ELR (cell line): ENCODE measurements at regions not wholly inside any gene's neighbourhood (a gene's known extent, or its start where the extent isn't known, plus 50 kb on each side); places are given as distances from the start of the nearest gene placed in this dataset.

Experiments used
- DNase-seq: peaks from one replicate; pipeline ENCODE4 v3.0.0-alpha.2; 2015; ENCODE audit warnings: low read depth

DNA sequence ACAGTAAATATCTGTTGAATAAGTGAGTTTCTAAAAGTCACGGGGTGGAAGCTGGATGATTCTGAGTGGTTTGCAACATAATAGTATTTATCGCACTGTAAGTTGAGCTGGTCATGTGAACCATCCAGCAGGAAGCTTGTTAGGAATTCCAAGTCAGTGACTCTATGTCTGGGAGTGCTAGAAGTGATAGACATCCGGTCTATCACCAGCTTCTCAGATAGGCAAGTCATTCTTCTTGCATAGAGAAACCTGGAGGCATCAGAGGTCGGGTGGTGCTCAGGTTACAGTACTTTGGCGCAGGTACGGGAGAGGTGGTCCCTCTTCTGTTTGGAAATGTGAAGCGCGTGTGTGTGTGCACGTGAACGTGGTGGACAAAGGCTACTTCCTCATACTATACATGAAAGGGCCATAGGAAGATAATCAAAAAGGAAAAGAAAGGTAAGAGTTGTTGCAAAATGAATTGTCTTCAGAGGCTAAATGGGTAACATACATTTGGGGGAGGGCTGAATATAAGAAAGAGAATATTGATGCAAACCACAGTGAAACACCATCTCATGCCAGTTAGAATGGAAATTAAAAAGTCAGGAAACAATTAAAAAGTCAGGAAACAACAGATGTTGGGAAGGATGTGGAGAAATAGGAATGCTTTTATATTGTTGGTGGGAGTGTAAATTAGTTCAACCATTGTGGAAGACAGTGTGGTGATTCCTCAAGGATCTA is 299.3 kb upstream of the ZFP64 start:
- DNase-seq, result peak; percentile 89

DNA sequence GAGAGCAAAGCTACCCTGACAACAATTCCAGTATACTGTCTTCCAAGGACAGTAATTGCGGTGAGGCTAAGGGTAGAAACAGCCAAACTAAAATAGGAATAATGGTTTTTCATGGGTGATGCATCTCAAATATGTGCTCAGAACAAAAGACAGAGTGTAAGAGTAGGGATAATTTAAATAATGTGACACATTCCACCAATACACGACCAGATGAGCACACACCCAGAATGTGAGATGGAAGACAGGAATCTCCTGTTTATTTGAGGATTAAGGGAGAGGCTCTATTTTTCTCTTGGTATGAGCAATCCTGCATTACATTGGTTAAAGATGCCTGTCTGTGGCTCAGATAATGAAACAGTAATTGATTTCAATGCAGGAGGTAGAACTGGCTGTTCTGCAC is 292.9 kb upstream of the ZFP64 start:
- DNase-seq, result peak; percentile 76

DNA sequence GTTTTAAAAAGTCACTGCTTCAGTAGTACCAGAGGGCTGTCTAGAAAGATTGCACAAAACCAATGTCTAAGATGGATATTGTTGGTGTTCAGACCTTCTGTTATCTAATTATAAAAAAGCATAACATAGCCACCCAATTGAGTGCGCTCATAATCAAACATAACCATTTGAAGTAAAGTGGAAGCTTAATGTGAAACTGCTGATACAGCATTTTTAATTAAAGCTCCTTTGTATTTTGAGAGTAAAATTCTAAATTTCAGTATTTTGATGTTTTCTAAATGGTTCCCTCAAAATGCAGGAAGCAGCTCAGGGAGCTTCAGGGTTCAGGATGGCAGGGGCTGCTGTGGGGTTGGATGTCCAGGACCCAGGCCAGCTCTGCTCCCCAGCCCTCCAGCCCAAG is 291.8 kb upstream of the ZFP64 start:
- DNase-seq, result no peak

DNA sequence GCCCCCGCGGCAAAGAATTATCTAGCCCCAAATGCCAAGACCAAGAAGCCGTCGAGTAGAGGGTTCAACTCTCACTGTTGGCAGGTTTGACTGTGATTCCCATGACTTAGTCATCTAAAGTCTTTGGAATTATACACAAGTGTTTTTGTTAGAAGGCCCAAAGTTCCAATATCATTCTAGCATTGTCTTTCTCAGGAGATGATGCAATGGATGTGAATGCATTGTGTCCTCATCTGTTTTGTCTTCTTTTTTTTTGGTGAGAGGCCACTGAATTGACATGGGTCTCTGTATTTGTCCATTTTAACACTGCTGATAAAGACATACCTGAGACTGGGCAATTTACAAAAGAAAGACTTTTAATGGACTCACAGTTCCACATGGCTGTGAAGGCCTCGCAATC is 290.5 kb upstream of the ZFP64 start:
- no peak for DNase-seq

DNA sequence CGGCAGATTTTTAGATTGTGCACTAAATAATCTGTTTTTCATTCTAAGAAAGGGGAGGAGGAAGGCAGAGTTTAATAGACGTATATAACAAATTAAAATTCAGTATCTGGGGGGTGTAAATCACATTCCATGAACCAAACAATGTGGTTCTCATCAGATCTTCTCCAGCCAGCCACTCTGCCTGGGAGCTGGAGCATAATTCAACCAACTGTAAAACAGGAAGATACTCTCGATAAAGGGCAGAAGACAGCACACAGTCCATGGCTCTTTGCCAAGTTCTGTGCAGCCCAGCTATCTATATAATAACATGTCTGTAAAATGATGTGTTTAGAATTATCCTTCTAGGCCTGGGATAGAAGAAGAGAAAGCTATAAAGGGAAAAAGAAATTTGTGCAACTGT is 289.9 kb upstream of the ZFP64 start:
- DNase-seq, result no peak

DNA sequence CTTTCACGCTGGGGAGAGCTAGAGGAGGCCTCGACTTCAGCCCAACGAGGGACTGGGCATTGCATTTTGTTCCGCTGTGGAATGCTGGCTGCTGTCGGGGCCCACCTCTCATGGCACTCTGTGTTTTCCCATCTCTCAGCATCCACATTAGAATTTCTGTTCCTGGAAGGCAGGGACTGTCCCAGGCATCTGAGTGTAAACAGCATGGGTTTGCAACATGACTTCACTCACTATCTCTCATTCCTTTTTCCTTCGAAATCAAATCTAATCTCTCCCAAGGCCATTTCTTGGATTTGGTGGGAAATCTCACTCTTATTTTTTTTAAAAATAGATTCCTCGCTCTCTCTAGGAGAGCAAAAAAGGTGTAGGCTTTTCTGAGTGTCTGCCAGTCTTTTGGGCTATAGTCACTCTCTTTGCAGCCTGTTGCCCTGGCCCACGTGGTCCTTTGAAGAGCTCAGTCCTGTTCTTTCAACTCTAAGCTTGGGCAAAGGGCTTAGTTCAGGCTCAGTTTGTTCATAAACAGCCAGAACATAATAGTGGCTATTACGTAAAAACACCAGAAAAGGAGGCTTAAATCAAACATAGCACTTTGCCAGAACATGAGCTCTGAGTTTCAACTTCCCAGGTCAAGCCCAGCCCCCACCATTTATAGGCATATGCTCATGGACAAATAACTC is 284.6 kb upstream of the ZFP64 start:
- DNase-seq, result no peak

DNA sequence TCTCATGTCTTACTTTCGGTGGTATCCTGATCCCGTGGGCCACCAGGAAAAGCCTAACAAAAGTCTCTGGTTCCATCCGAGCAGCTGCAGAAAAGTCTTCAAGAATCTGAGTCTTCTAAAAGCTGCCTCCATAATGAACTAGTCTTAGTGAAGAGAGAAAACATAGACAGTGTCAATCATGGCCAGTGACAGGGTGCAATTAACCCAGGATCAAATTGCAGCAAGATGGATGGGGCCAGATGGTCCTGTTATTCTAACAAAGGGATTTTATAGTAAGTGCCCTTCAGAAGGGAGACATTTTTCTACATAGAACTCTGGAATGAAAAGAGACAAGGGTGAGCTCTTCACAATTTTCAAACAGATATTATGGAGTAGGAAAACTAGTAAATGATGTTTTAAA is 281.6 kb upstream of the ZFP64 start:
- no peak for DNase-seq

DNA sequence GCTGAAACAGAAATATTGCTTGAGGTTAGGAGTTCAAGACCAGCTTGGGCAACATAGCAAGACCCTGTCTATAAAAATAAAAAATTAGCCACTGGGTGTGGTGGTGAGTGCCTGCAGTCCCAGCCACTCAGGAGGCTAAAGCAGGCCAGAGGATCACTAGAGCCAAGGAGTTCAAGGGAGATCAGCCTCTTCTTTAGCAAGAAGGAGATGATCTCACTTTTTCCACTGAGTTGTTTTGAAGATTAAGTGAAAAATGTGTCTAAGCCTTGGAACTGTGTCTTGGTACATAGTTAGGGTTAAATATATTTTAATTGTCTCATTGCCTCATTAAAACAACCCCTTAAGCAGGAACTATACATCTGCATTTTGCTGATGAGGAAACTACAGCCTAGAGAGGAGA is 279.0 kb upstream of the ZFP64 start:
- no peak for DNase-seq

DNA sequence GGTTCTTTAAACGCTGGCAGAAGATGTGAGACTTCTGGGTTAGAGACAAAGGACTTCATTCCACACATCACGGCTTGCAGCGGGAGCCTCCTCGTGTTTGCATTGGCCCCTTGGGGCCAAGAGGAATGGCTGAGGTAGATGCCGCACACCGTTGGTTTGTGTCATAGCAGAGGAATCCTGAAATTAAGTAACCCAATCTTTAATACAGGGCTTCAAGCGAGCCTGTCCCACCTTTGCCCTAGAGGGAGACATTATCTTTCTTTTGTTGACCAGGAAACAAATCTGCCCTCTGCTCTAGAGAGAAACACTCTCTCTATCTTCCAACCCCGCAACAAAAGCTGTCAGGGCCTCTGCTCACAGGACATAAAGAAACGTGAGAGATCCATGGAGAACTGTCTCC is 277.5 kb upstream of the ZFP64 start:
- DNase-seq, result no peak

DNA sequence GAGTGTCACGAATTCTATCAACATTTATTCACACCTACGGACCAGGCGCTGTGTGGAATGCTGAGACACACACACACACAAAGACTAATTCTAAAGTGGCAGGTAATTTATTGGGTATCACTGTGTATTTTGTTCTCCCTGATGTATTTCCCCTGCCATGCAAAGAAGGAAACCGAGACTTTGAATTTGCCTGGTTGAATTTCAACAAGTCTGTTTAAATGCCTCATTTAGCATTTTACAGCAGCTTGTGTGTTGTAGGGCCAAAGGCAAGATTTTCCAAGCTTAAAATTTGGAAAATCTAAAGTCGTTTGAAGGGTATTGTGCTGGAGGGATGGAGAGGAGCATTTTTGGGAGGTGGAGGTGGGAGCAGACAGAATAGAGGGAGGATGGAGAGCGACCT is 274.4 kb upstream of the ZFP64 start:
- DNase-seq, result no peak

DNA sequence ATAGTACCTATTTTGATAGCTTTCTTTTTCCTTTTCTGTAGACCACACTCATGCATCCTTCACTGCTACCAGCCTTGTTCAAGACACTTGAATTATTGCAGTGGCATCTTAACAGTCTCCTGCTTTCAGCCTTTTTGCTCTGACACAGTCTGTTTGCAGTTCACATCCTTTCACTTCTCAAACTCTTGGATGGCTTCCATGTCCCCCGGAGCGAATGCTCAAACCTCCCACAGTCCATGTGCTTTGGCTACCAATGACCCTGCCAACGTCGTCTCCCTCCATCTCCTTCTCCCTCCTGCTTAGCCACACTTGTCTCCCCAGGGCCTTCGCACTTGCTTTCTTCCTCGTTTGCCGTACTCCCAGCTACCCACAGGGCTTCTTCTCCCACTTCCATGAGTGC is 270.0 kb upstream of the ZFP64 start:
- no peak for DNase-seq

DNA sequence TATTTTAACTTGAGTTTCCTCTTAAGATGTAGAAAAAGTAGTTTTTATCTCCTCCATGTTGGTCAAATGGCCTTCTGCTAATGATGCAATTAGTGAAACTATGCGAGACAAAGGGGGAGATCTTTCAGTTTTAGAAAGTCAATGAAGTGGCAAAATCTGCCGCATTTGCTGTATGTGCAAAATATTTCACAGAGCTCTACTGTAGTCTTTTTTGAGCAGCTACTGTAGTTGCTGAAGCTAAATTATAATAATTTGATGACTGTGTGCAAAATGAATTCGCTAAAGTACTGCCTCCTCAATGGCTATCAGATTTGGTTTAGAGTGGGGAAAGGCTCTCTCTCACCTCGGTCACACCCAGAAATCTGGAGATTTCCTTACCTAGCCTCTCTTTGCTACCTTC is 267.6 kb upstream of the ZFP64 start:
- DNase-seq, result no peak

DNA sequence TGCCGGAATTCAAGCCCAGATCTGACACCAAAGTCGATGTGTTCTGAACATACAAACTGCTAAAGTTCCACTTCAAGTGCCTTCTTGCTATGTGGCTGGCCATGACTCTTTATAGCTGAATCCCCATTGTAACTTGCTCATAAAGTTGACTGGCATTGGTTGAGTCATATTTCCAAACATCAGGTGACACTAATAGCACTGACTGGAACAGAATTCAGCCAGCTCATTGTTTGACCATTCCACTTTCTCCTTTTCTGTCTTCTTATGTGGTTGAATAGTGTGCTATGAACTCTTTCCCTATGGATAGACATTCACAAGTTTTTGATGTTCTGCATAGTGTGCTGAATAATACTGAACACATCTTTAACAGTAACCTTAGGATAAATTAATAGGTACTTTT is 266.2 kb upstream of the ZFP64 start:
- no peak for DNase-seq

DNA sequence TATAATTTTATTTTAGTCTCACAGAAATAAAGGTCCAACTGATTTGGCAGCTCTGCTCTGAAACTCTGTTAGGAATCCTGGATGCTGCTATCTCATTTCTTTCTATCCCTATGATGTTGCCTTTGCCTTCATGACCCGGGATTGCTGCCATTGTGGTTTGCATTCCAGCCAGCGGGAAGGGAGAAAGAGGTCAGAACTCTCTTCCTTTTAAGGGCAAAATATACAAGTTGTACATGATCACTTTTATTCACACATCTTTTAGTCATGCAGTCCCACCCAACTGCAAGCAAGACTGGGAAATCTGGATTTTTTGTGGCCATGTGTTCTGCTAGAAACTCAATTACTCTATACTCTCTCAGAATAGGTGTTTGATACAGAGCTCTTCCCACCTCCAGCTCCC is 263.1 kb upstream of the ZFP64 start:
- DNase-seq, result no peak

DNA sequence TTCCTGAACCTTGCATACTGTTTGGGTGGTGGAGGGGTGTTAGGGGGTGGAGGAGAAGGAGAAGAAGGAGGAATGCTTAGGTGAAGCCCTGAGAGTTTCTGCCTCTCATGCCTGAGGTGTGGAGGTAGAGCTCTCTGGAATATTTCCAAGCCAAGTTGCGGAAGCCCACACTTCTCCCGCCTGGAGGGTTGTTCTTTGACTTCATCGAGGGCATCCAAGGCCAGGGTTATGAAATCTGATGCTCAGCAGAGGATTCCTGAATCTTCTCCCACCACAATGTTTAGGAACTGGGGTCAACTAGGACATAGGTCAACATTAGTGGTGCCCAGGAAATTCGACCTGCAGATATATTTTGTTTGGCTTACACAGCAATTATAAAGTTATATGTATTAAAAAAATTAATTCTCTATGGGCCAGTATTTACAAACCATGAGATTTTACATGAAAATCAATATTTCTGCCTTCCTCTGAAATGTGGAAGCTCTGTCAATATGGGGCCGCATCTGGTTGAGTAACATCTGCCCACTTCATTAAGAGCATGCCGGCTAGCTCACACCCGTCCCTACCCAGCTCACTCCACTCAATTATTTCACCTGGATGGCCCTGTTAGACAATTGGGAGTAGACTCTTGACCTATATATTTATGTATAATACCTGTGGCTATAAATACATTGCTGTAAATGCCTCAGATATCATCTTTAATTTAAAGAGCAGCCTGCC is 257.1 kb upstream of the ZFP64 start:
- DNase-seq, result no peak

DNA sequence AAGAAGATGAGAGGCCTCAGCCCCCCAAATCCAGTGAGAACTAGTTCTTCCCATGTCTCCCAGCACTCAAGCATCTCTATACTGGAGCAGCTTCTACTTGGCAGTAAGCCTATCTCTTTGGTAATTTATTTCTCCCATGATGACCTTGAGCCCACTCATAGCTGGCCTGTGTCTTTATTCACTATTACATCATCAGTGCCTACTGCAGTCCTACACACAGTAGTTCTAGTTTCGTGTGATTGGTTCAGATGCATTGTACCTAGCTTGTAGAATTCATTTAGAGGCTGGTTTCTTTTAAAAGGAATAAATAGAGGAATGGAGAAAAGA is 255.6 kb upstream of the ZFP64 start:
- DNase-seq, result no peak

DNA sequence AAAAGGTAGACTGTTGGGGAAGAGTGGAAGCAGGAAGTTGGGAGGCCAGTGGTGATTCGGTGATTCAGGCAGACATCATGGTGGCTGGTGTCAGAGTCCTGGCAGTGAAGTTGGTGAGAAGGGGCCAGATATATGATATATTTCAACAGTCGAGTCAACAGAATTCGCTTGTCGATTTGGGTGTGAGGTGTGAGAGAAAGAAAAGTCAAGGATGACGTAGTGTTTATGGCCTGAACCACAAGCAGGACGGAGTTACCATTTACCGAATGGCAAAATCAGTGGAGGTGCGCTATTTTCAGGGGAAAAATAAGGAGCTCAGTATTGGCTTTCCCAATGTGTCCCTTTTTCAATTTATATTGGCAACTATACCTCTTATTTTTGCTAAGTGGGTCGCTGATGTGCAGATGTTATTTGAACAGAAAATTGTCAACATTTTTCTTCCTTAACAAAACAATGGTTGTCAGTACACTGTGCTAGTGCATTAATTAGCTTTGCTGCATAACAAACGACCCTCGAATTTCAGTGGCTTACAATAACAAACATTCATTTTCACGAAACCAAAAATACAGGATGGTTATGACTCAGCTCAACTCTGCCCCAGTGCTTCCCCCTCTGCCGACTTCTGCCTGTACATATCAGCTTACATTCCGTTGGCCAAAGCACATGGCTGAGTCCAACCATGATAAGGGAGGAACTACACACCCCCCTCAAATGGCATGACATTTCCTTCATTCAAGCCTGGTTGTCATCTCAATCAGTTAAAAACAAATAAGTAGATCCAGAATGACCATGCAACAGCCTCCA is 255.0 kb upstream of the ZFP64 start:
- no peak for DNase-seq

DNA sequence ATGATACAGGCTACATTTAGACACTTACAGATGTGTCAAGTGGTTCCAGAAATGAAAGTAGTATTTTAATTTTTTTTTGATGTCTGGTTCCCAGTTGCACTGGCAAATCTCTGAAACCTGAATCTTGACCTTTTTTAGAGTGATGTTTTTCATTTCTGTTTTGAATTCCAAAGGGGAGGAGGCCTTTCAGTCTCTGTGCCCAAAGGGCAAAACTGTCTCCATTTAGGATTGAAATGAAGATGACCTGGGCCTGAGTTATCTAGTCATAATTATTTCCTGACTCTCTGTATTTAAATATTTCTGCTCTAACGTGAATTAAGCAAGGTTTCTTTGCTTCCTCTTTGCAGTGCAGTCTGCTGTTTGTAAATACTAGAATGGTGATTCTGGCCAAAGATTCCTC is 252.9 kb upstream of the ZFP64 start:
- no peak for DNase-seq

DNA sequence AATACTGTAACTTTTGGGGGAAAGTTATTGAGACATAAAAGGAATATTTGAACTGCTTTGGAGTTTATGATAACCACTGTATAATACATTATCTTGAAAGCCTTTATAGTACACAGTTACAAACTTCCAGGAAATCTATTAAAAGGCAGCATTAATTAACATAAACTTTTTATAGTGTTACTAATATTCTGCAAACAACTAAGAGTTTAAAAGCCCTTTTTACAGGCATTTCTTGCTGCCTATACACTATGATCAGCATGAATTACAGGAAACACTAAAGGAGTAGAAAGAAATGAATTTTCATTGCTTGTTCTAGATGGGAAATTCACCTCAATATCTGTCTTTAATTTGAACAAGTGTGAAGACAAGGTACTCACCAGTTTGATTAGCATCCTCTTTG is 252.3 kb upstream of the ZFP64 start:
- no peak for DNase-seq

DNA sequence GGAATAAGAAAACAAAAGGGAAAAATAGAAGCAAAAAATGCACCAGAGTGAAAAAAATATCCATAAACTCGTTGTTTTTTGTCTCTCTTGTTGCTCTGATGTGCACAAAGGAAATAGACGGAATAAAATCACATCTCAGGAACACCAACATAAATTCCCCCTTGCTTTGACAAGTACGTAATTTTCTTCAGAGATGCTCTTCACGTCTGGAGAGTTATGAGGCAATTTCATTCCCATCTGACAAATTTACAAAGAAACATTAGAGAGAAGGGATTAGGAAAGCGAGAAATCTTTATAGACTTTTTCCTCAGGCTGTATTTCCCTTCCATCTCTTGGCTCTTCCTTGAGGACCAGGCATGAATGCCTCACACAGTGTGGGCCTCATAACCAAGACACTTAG is 250.1 kb upstream of the ZFP64 start:
- no peak for DNase-seq

DNA sequence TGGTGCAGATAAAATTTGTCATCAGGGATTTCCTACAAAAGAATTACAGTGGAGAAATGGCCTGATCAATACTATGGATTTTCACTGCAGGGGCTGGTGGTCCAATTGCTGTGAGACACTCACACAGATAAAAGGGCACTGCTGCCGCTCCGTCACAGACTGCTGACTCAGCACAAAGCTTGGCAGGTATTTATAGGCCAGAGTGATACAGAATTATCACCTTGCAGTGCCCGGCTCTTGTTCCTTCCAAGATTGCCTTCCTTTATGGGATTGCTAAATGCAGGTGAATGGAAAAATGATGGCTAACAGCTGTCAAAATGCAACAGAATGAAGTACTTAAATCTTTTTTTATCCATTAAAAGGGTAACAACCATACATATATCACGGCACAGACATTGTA is 247.8 kb upstream of the ZFP64 start:
- DNase-seq, result no peak

DNA sequence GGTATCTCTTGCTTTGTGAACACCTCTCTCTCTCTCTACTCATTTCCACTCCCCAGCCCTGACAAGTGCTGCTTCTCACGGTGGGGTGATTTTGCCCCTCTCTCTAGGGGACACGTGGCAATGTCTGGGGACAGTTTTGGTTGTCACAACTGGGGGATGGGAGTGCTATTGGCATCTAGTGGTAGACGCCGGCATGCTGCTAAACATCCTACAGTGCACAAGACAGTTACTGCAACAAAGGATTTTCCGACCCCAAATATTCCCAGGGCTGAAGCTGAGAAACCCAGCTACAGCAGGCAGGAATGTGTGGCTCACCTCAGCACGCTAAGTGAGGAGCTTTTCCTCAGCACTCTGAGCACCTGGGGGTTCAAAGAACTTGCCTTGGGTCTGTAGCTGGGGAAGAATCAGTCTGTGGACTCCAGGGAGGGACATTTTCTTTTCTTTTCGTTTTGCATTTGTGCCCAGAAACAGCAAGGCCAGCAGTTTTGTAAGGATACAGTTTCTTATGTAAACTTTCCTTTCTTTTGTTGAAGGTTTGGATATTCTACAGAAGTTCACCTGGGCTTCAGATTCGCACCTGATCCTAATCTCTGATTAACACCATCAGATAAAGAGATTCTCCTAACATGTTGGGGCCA is 246.9 kb upstream of the ZFP64 start:
- DNase-seq, result no peak
